Hepatocyte (in vitro differentiated cells): ENCODE measurements at regions not wholly inside any gene's neighbourhood (a gene's known extent, or its start where the extent isn't known, plus 50 kb on each side); places are given as distances from the start of the nearest gene placed in this dataset.
"Not testable (repeated sequence)": the region's sequence is repeated elsewhere in the genome, so short reads cannot be mapped to it uniquely, and the experiment has no call there.

Experiments
- DNase-seq: peaks from one replicate; pipeline ENCODE4 v3.0.0-alpha.2; 2016; ENCODE audit warnings: low spot score
- H2AFZ ChIP-seq: fragments of 200-600 bp; sonication (generic); 2 replicates; pipeline ENCODE4 v1.6.0; 2016; ENCODE audit warnings: antibody characterized with exemption, mild to moderate bottlenecking
- H3K27ac ChIP-seq: fragments of 200-600 bp; sonication (generic); 2 replicates; pipeline ENCODE4 v1.5.1; 2016; ENCODE audit warnings: mild to moderate bottlenecking
- H3K27me3 ChIP-seq: fragments of 200-600 bp; sonication (generic); 2 replicates; pipeline ENCODE4 v1.6.1; 2016
- H3K36me3 ChIP-seq: fragments of 200-600 bp; sonication (generic); replicated peaks from 2 replicates; pipeline ENCODE4 v1.5.1; 2016; ENCODE audit warnings: low read depth; ENCODE audit not compliant: insufficient read depth
- H3K4me1 ChIP-seq: fragments of 200-600 bp; sonication (generic); 2 replicates; pipeline ENCODE4 v1.5.1; 2016; ENCODE audit warnings: mild to moderate bottlenecking, moderate library complexity; ENCODE audit not compliant: insufficient read depth
- H3K4me2 ChIP-seq: fragments of 200-600 bp; sonication (generic); 2 replicates; pipeline ENCODE4 v1.6.0; 2016
- H3K4me3 ChIP-seq: fragments of 200-600 bp; sonication (generic); 2 replicates; pipeline ENCODE4 v1.5.1; 2016; ENCODE audit warnings: mild to moderate bottlenecking
- H3K79me2 ChIP-seq: fragments of 200-600 bp; sonication (generic); 2 replicates; pipeline ENCODE4 v1.6.0; 2017; ENCODE audit warnings: mild to moderate bottlenecking
- H3K9me2 ChIP-seq: fragments of 200-600 bp; sonication (generic); replicated peaks from 2 replicates; pipeline ENCODE4 v1.6.0; 2017; ENCODE audit warnings: mild to moderate bottlenecking; ENCODE audit not compliant: insufficient read depth
- H3K9me3 ChIP-seq: fragments of 200-600 bp; sonication (generic); 2 replicates; pipeline ENCODE4 v1.5.1; 2016; ENCODE audit warnings: low read depth, mild to moderate bottlenecking
- H4K20me1 ChIP-seq: fragments of 200-600 bp; sonication (generic); 2 replicates; pipeline ENCODE4 v1.6.0; 2016; ENCODE audit warnings: mild to moderate bottlenecking; ENCODE audit not compliant: insufficient read depth, poor library complexity, severe bottlenecking
- EZH2 ChIP-seq: fragments of 200-600 bp; sonication (generic); IDR thresholded peaks from 2 replicates; pipeline ENCODE4 v1.6.1; 2016; ENCODE audit warnings: antibody characterized with exemption, mild to moderate bottlenecking, borderline replicate concordance
- EZH2phosphoT487 ChIP-seq: fragments of 200-600 bp; sonication (generic); IDR thresholded peaks from one replicate; pipeline ENCODE4 v1.6.1; 2018; ENCODE audit warnings: antibody characterized with exemption, mild to moderate bottlenecking, low read depth, moderate library complexity; ENCODE audit not compliant: unreplicated experiment, severe bottlenecking
- WGBS: methylation state at CpG from one replicate; pipeline ENCODE4 v1.1.6; 2016; ENCODE audit warnings: low lambda C conversion rate; ENCODE audit errors: missing lambda C conversion rate; 5-methylcytosine and 5-hydroxymethylcytosine counted together
- TF ChIP-seq, protein P1 (sequence below): fragments of 200-600 bp; sonication (generic); IDR thresholded peaks from 2 replicates; pipeline ENCODE4 v1.5.1; 2016; ENCODE audit warnings: antibody characterized with exemption, mild to moderate bottlenecking; ENCODE audit not compliant: poor library complexity

DNA sequence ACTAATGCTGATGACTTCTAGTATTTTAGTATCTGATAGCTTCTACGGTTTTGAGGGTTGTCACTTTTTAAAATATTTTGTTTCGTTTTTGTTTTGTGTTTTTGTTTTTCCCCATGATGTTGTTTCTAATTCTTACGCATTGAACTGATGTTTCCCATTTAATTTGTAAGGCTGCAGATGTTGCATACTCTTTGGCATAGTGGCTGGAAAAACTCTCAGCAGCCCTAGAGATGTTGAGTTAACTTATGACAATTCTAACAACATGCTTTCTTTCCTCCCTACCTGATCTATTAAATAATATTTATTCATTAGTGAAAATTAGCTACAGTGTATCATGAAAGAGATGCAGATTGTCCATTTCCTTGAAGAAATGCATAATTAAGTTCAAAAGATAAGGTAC is 559.3 kb upstream of the GRM7 start:
- 76% methylated on average over 3 of the region's 3 CpGs for WGBS
- Histone ChIP-seq H3K4me1 (no peaks in the 10 kb centered on the region), H3K9me2 (no peaks in the 10 kb centered on the region), H4K20me1 (no peaks in the 10 kb centered on the region), H3K27me3 (no peaks in the 10 kb centered on the region), H3K4me3 (no peak overlapping the region), H3K79me2 (no peaks in the 10 kb centered on the region), H3K9me3 (no peaks in the 10 kb centered on the region), H3K4me2 (no peak overlapping the region), H3K27ac (no peak overlapping the region), H2AFZ (no peak overlapping the region), H3K36me3 (no peaks in the 10 kb centered on the region)
- DNase-seq: no peak
- TF ChIP-seq, protein P1, sequence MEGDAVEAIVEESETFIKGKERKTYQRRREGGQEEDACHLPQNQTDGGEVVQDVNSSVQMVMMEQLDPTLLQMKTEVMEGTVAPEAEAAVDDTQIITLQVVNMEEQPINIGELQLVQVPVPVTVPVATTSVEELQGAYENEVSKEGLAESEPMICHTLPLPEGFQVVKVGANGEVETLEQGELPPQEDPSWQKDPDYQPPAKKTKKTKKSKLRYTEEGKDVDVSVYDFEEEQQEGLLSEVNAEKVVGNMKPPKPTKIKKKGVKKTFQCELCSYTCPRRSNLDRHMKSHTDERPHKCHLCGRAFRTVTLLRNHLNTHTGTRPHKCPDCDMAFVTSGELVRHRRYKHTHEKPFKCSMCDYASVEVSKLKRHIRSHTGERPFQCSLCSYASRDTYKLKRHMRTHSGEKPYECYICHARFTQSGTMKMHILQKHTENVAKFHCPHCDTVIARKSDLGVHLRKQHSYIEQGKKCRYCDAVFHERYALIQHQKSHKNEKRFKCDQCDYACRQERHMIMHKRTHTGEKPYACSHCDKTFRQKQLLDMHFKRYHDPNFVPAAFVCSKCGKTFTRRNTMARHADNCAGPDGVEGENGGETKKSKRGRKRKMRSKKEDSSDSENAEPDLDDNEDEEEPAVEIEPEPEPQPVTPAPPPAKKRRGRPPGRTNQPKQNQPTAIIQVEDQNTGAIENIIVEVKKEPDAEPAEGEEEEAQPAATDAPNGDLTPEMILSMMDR: no peak
- no peak for TF ChIP-seq EZH2
- TF ChIP-seq EZH2phosphoT487: no peak

GRCh38 chr3:6315906-6316305 is 545.0 kb upstream of the GRM7 start:
- Histone ChIP-seq H3K4me3 (no peak overlapping the region), H2AFZ (no peak overlapping the region), H3K27me3 (no peaks in the 10 kb centered on the region), H3K79me2 (no peaks in the 10 kb centered on the region), H3K4me1 (no peaks in the 10 kb centered on the region), H4K20me1 (no peaks in the 10 kb centered on the region), H3K9me2 (no peaks in the 10 kb centered on the region), H3K36me3 (no peaks in the 10 kb centered on the region), H3K4me2 (no peak overlapping the region), H3K27ac (no peak overlapping the region), H3K9me3 (no peaks in the 10 kb centered on the region)
- TF ChIP-seq EZH2 (no peak), EZH2phosphoT487 (no peak)
- TF ChIP-seq, protein P1: no peak
- WGBS: 95% methylated on average over 4 of the region's 4 CpGs
- DNase-seq: no peak

DNA sequence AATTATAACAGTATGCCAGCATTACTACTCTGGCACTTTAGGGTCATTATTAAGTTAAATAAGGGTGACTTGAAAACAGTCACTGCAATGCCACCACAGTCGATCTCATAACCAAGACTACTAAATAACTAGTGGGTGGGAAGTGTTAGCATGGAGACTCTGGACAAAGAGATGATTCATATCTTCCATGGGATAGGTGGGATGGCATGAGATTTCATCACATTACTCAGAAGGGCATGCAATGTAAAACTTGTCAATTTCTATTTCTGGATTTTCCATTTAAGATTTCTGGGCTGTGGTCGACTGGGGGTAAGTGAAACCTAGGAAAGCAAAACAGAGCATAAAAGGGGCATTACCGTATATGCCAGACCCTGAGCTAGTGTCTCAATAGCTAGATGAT is 538.9 kb upstream of the GRM7 start:
- TF ChIP-seq EZH2phosphoT487 (no peak), EZH2 (no peak)
- TF ChIP-seq, protein P1: no peak
- Histone ChIP-seq H3K9me3 (no peaks in the 10 kb centered on the region), H3K4me2 (no peak overlapping the region), H3K27ac (no peak overlapping the region), H4K20me1 (no peaks in the 10 kb centered on the region), H3K36me3 (no peaks in the 10 kb centered on the region), H3K9me2 (no peaks in the 10 kb centered on the region), H2AFZ (no peak overlapping the region), H3K27me3 (no peaks in the 10 kb centered on the region), H3K4me1 (no peaks in the 10 kb centered on the region), H3K79me2 (no peaks in the 10 kb centered on the region), H3K4me3 (no peak overlapping the region)
- no peak for DNase-seq
- WGBS: 93% methylated on average over 3 of the region's 3 CpGs

DNA sequence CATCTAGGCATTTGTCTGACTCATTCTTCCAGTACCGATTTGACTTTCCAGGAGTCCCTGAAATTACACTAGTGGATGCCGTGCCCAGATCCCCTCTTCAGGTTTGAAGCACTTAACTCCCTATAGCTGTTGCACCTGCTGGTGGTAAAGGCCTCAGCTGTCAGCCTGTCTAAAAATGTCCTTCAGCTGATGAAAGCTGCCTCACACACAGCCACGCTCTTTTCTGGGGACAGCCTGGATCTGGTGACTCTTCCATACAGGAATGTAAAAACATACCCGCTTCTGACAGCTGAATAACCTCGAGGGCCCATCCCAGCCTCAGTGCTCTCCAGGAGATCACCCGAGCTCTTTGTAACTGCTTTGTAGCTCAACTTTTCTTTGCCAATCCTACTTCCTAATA is 534.1 kb upstream of the GRM7 start:
- 74% methylated on average over 6 of the region's 6 CpGs for WGBS
- H3K4me3 ChIP-seq: no peak overlapping the region
- H3K9me2 ChIP-seq: no peaks in the 10 kb centered on the region
- H3K36me3 ChIP-seq: no peaks in the 10 kb centered on the region
- no peak overlapping the region for H2AFZ ChIP-seq
- no peaks in the 10 kb centered on the region for H4K20me1 ChIP-seq
- TF ChIP-seq, protein P1: no peak
- no peak for TF ChIP-seq EZH2phosphoT487
- TF ChIP-seq EZH2: no peak
- no peak overlapping the region for H3K4me2 ChIP-seq
- H3K4me1 ChIP-seq: no peaks in the 10 kb centered on the region
- H3K79me2 ChIP-seq: no peaks in the 10 kb centered on the region
- H3K27ac ChIP-seq: no peak overlapping the region
- no peaks in the 10 kb centered on the region for H3K27me3 ChIP-seq
- no peaks in the 10 kb centered on the region for H3K9me3 ChIP-seq
- DNase-seq: no peak

GRCh38 chr3:6340980-6341325 is 520.0 kb upstream of the GRM7 start:
- not testable (repeated sequence) for H2AFZ ChIP-seq
- 90% methylated on average over 21 of the region's 24 CpGs for whole genome bisulfite sequencing

More at GRCh38 chr3:6340980-6341325, 520.0 kb upstream of the GRM7 start:
- not testable (repeated sequence) for H3K9me3 ChIP-seq, H3K27ac ChIP-seq, H3K4me2 ChIP-seq, H3K9me2 ChIP-seq, H3K4me3 ChIP-seq, H3K36me3 ChIP-seq, H3K4me1 ChIP-seq, H3K79me2 ChIP-seq, DNase-seq, H3K27me3 ChIP-seq, H4K20me1 ChIP-seq
